Mammary epithelial cell (primary cell): ENCODE measurements at regions not wholly inside any gene's neighbourhood (a gene's known extent, or its start where the extent isn't known, plus 50 kb on each side); places are given as distances from the start of the nearest gene placed in this dataset.

ENCODE experiments used
- CTCF ChIP-seq, 2 donors: IDR thresholded peaks in 1 of 2; conservative IDR thresholded peaks in 1 of 2; 2 replicates each; pipeline ENCODE4 v1.5.1; 2011 to 2012; ENCODE audit warnings: inconsistent platforms in 2 of 2, low read length in 2 of 2, mild to moderate bottlenecking in 2 of 2, control low read depth in 1 of 2, low read depth in 1 of 2; ENCODE audit not compliant: insufficient read depth in 1 of 2; ENCODE audit errors: extremely low read depth in 1 of 2
- EZH2 ChIP-seq: IDR thresholded peaks from 2 replicates; pipeline ENCODE4 v1.6.1; 2012; ENCODE audit warnings: low read length, inconsistent platforms, borderline replicate concordance

GRCh38 chr2:122515731-122516290, 760.4 kb downstream of the TSN start:
- TF ChIP-seq EZH2 (no peak), CTCF (conservative IDR thresholded peaks at IDR 0.05 in 1 of 2, IDR thresholded peaks at IDR 0.05 in 1 of 2; ENCODE audit: extremely low read depth in 1 of 2, insufficient read depth in 1 of 2, low read depth in 1 of 2, low read length in 2 of 2) (no peak)
